Stimulated activated CD4-positive, alpha-beta T cell treated with anti-CD3 and anti-CD28 coated beads, TNF-alpha, amount 100 ng/mL, for 1 hour (primary cell): ENCODE measurements at regions not wholly inside any gene's neighbourhood (a gene's known extent, or its start where the extent isn't known, plus 50 kb on each side); places are given as distances from the start of the nearest gene placed in this dataset.
"Not testable (repeated sequence)": the region's sequence is repeated elsewhere in the genome, so short reads cannot be mapped to it uniquely, and the experiment has no call there.

ENCODE experiments used
- DNase-seq, 3 donors: peaks; one replicate each; pipeline ENCODE4 v3.0.0-alpha.2; 2020; ENCODE audit warnings: low read depth in 3 of 3, low spot score in 1 of 3

DNA sequence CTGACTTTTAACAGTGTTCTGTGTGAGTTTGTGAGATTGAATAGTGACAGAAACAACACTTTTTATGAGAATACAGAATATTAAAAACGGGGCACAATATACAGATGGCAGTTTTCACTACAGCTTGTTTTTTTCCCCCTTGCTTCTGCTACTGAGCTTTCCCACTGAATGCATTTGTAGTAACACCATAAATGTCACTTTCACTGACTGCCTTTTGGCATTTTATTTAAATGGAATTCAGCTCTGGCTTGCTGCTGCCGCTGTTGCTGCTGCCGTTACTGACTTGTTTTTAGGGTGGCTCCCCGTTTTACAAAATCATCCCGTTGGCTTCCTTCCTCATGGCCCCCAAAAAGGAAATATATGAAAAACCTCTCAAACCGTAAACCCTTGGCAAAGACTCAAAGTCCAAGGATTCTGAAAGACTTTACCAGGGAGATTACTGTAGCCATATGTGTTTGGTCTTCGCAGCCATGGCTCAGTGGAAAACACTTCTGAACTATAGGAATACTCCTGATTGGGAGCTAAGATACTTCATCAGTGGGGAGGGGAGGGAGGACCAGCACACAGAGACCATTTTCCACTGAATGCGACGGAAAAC is 151.0 kb downstream of the NUF2 start:
- no peak for DNase-seq

DNA sequence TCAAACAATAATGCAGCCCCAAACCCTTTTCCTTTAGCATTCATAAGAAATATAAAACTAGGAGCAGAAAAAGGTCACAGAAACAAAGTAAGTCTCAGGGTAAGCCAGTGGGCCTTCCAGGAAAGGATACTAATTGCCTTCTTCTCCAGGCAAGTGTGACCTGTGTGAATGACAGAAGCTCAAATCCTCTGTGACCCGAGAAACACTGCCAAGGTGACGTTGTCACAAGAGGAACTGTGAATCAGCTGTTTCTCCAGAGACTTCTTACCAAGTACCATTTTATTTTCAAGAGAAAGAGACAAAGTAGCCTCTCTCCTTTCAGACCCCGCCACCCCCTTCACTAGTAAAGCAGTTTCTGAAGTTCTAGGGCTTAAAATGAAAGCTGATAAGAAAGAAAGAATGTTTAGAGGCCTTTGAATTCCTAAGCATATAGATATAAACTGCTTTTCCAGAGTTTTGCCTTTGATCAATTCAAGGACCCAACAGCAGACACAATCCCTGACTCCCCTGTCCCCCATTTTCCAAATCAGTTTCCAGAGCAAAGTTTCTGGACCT is 155.6 kb downstream of the NUF2 start:
- DNase-seq, result no peak

DNA sequence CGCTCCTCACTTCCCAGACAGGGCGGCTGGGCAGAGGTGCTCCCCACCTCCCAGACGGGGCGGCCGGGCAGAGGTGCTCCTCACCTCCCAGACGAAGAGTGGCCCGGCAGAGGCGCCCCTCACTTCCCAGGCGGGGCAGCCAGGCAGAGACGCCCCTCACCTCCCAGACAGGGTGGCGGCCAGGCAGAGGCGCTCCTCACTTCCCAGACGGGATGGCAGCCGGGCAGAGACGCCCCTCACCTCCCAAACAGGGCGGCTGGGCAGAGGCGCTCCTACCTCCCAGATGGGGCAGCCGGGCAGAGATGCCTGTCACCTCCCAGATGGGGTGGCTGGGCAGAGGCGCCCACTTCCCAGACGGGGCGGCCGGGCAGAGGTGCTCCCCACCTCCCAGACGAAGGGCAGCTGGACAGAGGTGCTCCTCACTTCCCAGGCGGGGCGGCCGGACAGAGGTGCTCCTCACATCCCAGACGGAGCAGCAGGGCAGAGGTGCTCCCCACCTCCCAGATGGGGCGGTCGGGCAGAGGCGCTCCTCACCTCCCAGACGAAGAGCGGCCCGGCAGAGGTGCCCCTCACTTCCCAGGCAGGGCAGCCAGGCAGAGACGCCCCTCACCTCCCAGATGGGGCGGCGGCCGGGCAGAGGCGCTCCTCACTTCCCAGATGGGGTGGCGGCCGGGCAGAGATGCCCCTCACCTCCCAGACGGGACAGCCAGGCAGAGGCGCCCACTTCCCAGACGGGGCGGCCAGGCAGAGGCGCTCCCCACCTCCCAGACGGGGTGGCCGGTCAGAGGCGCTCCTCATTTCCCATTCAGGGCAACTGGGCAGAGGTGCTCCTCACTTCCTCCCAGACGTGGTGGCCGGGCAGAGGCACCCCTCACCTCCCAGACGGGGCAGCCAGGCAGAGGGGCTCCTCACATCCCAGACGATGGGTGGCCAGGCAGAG is 176.9 kb downstream of the NUF2 start:
- DNase-seq, result not testable (repeated sequence)

DNA sequence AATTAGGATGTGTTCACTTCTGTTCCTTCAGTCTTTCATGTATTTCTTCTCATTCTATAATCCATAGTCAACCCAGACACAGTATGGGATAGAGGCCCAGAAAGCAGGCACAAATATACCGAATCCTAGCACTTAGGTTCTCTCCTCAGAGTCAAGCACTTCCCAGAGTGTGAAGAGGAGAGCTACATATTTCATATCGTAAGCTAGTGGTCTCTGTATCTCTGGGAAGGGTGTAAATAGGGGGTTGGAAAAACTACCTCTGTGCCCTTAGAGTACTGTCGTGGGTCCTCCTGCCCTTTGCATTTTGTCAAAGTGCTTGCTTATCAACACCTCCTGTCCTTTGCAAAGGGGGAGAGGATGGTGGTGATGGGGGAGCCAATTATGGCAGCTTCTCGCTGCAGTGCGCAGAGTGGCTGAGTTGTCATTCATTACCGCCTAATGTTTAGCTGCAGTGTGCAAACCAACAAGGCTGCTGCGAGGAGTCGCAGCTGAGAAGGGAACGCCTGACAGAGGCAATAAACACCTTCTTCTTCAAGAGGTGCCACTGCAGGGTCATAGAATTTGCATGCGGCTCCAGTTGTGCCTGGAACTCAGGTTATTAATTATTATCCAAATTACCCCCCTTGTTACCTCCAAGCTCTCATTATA is 182.7 kb downstream of the NUF2 start:
- DNase-seq, result no peak

DNA sequence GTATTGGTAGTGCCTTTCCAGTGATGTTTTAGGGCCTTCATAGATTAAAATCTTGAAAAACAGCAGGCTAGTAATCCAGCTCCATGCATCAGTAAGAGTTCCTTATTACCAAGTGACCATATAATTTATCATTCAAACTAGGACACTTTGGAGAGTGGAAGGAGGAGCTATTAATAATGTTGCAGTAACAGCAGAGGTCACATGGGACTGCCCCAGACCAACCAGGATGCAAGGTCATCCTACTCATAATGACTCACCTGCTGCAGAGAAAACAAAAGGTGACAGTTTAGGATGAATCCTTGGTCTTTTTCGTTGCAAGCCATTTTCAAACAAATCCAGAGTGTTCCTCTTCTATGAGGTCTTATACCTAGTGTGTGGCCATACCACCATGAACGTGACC is 187.4 kb downstream of the NUF2 start:
- DNase-seq, result no peak

DNA sequence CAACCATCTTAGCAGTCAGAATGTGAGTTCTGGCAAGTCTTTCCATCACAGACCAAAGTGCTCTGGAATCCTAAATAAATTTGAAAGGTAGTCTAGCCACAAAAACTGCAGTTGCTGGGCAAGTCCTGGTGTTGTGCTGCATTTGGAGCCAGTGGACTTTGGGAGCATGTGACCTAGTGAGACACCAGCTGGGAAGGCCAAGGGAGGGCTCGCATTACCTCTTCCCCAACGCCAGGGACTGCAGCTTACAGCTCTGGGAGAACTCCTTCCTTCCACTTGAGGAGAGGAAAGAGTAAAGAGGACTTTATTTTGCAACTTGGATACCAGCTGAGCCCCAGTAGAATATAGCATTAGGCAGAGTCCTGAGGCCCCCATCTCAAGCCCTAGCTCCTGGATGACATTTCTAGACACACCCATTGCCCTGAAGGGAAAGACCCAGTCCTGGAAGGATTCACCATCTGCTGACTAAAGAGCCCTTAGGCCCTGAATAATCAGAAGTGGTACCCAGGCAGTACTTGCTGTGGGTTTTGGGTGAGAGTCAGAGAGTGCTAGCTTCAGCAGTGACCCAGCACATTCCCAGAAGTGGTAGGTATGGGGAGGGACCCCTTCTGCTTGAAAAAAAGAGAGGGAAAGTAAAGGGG is 190.7 kb downstream of the NUF2 start:
- no peak for DNase-seq

DNA sequence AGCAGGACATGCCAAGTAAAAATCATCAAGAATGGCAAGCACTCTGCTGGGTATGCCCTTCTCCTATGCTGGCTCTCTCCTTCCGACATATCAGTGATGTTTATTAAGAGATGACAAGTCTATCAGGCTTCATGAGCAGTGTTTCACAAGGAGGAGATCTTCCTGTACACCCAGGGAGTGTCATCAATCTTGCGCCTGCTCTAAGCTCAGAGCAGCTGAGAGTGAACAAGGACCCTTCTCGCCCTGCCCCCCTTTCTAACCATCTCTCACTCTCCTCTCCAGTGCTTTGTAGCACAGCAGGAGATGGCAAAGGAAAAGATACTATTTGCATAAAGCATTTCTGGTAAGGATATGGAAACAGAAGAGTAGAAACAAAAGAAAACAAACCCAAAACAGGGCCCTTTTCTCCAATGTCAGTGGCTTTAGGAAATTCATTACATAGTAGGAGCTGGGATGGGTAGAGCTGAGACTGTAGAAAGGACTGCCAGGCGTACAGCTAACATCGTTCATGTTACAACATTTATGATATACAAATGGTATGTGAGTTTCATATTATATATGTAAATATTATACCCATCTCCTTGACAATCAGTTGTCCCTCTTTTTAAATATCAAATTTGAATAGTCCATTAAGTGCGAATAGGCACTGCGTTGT is 201.7 kb downstream of the NUF2 start:
- DNase-seq, result no peak

DNA sequence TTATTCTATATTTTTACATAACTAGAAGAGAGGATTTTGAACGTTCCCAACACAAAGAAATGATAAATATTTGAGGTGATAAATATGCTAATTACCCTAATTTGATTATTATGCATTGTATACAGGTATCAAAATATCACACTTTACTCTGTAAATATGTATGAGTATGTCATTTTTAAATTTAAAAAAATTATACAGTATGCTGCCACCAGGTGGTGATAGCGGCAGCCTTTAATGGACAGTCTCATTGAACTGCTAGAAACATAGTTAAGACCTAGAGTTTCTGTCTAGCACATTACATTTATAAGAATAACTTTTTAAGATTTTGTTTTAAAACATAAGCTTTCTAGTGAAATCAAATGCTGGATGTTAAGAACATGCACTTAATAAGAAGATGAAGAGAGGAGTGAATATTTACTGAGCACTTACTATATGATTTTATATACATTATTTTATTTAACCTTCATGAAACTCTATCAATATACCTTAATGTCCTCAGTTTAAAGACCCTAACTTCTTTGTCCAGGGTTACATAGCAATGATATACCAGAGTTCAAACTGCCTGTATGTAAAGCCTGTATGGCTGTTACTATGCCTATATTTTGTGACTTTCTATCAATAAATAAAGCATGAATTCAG is 207.1 kb downstream of the NUF2 start:
- no peak for DNase-seq

DNA sequence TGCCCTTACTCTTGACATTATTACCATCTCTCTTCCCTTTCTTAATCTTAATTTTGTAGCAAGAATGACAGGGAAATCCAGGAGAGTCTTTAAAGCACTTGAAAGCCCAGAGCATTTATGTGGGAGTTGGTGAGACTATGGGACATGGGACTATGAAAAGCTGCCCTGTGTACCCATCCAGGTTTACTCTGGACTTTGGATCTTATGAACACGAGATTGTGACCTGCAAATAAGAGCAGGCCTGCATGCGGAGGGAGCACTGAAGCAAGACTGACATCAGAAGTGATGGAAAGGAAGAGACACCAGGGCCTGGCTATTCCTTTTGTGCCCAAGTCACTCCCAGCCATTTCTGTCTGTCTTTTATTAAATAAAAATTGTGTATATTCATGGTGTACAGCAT is 209.6 kb downstream of the NUF2 start:
- DNase-seq, result no peak

DNA sequence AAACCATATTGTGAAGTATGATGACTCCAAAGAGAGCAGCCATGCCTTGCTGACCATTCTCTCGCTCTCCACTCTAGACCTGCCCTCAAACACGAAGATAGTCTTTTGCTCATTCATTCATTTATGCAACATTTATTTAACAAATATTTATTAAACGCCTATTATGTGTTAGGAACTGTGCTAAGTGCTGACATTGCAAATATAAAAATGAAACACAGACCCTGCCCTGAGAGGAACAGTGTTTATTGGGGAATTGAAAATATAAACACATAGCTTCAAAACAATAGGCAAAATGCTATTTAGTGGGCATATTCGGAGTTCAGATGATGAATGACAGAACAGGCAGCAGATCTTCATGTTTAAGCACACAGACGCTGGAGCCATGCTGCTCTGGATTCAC is 213.6 kb downstream of the NUF2 start:
- no peak for DNase-seq

DNA sequence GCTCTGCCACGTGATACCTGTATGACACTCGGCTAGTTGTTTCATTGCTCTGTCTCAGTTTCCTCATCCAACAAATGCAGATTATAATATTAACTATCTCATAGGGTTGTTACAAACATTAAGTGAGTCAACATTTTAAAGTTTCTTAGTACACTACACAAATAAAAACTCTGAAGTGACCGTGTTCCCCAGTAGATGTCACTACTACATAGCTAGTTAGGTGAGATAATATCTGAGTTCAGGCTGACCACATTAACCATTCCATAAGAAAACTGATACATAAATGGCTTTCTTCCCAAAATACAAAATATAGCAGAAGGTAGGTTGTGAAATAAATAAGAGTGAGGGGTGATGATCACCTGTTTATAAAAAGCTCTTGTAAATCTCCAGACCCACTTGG is 214.1 kb downstream of the NUF2 start:
- DNase-seq, result no peak

DNA sequence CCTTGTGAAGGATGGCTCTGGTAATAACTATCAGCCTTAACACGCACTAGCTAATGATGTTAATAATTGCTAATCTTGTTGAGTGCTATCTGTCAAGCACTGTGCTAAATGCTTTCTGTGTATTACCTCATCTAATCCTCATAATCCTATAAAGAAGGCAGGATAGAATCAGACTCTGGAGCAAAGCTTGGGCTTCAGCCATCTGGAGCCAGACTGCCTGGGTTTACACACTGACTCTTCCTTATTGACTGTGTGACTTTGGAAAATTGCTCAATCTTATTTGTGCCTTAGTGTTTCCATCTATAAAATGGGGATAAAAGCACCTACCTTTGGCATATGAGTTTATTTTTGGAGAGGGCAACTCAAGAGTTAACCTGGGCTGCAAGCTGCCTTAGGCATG is 216.1 kb downstream of the NUF2 start:
- DNase-seq, result no peak

DNA sequence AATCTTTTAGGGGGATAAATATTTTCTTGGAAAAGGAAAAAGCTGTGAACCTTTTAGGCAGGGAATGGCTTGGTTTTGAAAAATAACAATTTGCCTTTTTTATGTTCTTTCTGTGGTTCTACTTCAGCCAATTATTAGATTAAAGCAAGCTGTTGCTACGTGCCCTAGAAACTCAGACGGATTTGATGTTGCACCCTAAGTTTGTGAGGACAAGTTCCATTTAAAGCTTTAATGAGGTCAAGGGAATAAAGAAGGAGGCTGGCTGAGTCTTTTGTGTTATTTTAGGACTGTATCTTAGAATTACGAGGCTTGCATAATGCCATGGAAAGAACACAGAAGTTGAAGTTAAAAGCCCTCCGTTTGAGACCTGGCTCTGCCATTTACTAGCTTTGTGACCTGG is 216.9 kb downstream of the NUF2 start:
- DNase-seq, result no peak

DNA sequence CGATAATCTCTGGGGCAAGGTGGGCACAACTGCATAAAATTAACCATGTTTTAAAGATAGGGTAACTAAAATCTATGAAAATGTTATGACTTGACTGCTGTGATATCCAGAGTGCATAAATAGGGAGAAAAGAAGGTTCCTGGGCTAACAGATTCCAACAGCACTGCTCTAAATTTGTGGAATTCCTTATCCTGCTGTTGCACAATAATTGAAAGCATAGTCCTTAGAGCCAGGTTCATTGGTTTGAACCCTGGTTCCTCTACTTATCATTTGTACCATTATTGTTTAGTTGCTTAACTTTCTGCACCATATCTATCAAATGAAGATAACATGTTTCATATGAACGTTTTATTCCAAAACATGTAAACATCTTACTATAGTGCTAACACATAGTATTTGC is 219.0 kb downstream of the NUF2 start:
- DNase-seq, result no peak

DNA sequence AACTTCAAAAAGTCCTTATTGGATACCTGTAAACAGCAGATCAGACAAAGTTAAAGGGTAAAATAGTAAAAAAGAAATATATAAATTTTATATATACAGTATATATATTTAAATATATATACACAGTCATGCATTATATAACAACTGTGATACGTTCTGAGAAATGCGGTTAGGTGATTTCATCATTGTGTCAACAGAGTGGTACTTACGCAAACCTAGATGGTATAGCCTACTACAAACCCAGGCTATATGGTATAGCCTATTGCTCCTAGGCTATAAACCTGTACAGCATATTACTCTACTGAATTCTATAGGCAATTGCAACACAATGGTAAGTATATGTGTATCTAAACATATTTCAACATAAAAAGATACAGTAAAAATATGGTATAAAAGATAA is 222.7 kb downstream of the NUF2 start:
- no peak for DNase-seq

DNA sequence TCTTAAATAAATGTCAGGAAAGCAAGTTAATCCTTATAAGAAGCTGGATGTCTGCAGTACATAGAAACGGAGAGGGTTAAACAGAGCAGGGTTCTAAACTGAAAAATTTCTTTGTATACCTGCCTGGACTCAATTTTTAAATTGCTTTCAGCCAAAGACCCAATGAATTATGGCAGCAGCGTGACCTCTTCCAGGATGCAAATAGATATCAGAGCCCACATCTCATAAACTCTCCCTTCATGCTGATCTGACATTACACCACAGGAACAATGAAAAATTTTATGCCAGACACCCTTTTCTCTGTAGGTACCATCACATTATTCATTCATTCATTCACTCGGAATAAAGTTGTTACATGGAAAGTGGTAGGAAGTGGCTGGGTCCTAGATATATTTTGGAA is 236.4 kb downstream of the NUF2 start:
- no peak for DNase-seq

DNA sequence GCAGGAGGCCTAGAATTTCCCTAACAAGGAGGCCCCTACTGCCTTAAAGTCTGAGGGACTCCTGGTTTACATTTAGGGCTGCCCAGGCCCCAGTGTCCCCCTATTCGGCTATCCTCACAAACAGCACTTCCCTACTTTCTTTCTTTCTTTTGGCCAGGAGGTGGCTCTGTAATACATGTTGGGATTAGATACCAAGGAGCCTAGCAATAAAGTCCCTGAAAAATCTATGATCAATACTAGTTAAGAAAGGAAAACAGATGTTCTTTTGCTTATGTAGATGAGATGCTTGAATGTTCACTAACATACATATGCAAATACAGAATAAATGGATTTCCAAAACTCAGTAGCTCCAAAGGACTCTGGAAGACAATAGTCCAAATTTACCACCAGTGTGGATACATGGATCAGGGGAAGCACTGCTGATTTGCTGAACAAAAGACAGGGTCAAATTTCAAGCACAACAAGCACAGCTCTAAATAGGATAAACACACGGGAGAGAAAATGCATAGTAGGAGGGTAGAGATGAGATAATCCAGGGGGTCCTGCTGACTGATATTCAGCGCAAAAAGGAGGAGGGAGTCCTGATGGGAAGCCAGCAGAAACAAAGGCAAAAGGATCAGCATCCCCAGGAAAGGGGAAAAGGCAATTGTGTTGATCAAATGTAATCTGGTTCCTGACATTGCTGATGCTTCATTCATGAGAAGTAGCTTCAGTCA is 240.0 kb downstream of the NUF2 start:
- no peak for DNase-seq

DNA sequence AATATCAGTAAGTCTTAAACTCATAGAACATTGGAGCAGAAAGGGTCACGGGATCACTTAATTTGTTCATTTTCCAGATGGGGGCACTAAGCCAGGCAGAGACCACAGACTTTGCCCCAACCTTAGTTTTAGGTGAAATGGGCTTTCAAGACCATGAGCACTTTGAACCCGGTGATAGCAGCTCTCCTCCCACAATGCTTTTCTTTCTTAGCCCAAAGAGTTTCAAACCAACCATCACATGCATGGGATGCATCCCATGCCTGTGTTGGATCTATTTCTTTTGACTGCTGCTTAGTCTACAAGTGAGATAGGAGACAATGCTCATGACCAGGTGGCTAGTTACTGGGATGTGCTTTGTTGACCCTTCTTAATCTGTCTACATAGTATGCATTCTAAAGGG is 240.6 kb downstream of the NUF2 start:
- DNase-seq, result no peak

DNA sequence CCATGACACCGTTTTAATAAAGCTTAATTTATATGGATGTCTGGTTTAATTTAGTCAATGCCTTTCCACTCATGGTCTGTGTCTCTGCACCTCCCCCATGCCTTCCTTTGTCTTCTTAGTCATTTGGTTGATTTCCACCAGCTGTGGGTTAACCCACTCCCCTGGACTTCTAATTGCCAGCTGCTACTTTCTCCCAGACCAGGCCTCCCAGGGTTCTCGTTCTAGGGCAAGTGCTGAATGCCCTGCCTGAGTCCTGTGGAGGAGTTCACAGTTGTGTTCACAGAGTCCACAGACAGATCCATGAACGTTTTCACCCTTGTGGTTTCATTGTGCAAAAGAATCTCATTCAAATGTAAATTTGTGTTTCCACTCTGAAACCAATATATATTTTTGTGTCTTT is 243.4 kb downstream of the NUF2 start:
- DNase-seq, result no peak

DNA sequence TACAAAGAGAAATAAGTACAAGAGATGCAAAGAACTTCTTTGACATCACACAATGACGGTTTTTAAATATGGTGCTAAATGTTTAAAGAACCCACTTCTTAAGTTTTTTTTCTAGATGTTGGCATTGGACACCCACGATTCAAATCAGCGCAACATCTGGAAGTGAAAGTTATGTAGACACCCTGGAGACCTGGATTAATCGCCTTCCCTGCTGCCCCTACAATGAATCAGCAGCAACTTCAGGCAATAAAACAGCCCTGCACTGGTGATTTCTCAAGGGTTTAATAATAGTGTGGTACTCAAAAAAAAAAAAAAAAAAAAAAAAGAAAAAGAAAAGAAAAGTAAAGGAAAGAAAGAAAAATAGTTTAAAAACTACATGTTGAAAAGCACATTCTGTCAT is 248.3 kb downstream of the NUF2 start:
- DNase-seq, result no peak
